Epithelial cell of esophagus (primary cell): ENCODE measurements at regions not wholly inside any gene's neighbourhood (a gene's known extent, or its start where the extent isn't known, plus 50 kb on each side); places are given as distances from the start of the nearest gene placed in this dataset.

Source experiments
- DNase-seq: peaks from one replicate; pipeline ENCODE4 v3.0.0; 2010; ENCODE audit warnings: low read depth
- H3K4me3 ChIP-seq: 2 replicates; pipeline ENCODE4 v1.5.1; 2011; ENCODE audit warnings: mild to moderate bottlenecking, low read length, control low read depth
- CTCF ChIP-seq: IDR thresholded peaks from 2 replicates; pipeline ENCODE4 v1.5.1; 2011; ENCODE audit warnings: low read depth, mild to moderate bottlenecking, low read length, control low read depth, inconsistent platforms; ENCODE audit not compliant: insufficient read depth; ENCODE audit errors: missing control alignments

GRCh38 chr21:22393324-22393723, 1395.1 kb downstream of the NCAM2 start:
- no peak overlapping the region for H3K4me3 ChIP-seq
- no peak for TF ChIP-seq CTCF
- DNase-seq: no peak

- TF ChIP-seq CTCF: no peak
- H3K4me3 ChIP-seq: no peak overlapping the region
- DNase-seq: no peak
These were observed 1397.8 kb downstream of the NCAM2 start for GRCh38 chr21:22395965-22396364.

- TF ChIP-seq CTCF: no peak
- no peak for DNase-seq
- no peak overlapping the region for H3K4me3 ChIP-seq
These were observed 1401.7 kb downstream of the NCAM2 start for GRCh38 chr21:22399681-22400514.

GRCh38 chr21:22409571-22409970, 1411.4 kb downstream of the NCAM2 start:
- TF ChIP-seq CTCF: no peak
- no peak for DNase-seq
- no peak overlapping the region for H3K4me3 ChIP-seq

GRCh38 chr21:22416555-22416954, 1418.3 kb downstream of the NCAM2 start:
- H3K4me3 ChIP-seq: no peak overlapping the region
- no peak for DNase-seq
- TF ChIP-seq CTCF: no peak

- H3K4me3 ChIP-seq: no peak overlapping the region
- DNase-seq: no peak
- no peak for TF ChIP-seq CTCF
These were observed 1423.4 kb downstream of the NCAM2 start for GRCh38 chr21:22421416-22422180.
